ENCODE measurements at regions not wholly inside any gene's neighbourhood (a gene's known extent, or its start where the extent isn't known, plus 50 kb on each side); places are given as distances from the start of the nearest gene placed in this dataset.

- Histone ChIP-seq H3K4me2 (ENCODE audit: insufficient read depth, low read length) (no peak overlapping the region), H3K4me1 (ENCODE audit: insufficient read depth, low read length) (no peaks in the 10 kb centered on the region), H3K36me3 (ENCODE audit: insufficient read depth, low read length) (no peaks in the 10 kb centered on the region), H3K9ac (ENCODE audit: low read depth, low read length) (no peak overlapping the region), H3K27me3 (ENCODE audit: insufficient read depth, low read length, poor library complexity) (no peaks in the 10 kb centered on the region), H3K27ac (ENCODE audit: low read length) (no peak overlapping the region), H3K4me3 (ENCODE audit: low read depth in 1 of 2, low read length in 2 of 2) (no peak overlapping the region), H3K9me3 (ENCODE audit: insufficient read depth, low read length, severe bottlenecking) (no peaks in the 10 kb centered on the region), H3K79me2 (ENCODE audit: insufficient read depth, low read length) (no peaks in the 10 kb centered on the region), H4K20me1 (ENCODE audit: insufficient read depth, low read length) (no peaks in the 10 kb centered on the region), H2AFZ (ENCODE audit: low read depth, low read length) (no peak overlapping the region)
- ATAC-seq (ENCODE audit: insufficient read depth, low read depth) (no peak), DNase-seq (no peak)
- TF ChIP-seq EZH2 (IDR thresholded peaks at IDR 0.05; ENCODE audit: borderline replicate concordance, low read depth, low read length, severe bottlenecking): no peak
- TF ChIP-seq CTCF (IDR thresholded peaks at IDR 0.05; ENCODE audit: borderline replicate concordance, extremely low read depth, low read length, poor library complexity, severe bottlenecking): no peak
Measured at GRCh38 chr10:33669904-33670303, 335.4 kb upstream of the NRP1 start.

- Histone ChIP-seq H3K4me1 (ENCODE audit: insufficient read depth, low read length) (no peaks in the 10 kb centered on the region), H3K9ac (ENCODE audit: low read depth, low read length) (no peak overlapping the region), H3K4me3 (ENCODE audit: low read depth in 1 of 2, low read length in 2 of 2) (no peak overlapping the region), H3K4me2 (ENCODE audit: insufficient read depth, low read length) (no peak overlapping the region), H3K79me2 (ENCODE audit: insufficient read depth, low read length) (no peaks in the 10 kb centered on the region), H3K36me3 (ENCODE audit: insufficient read depth, low read length) (no peaks in the 10 kb centered on the region), H3K27ac (ENCODE audit: low read length) (no peak overlapping the region), H4K20me1 (ENCODE audit: insufficient read depth, low read length) (no peaks in the 10 kb centered on the region), H3K27me3 (ENCODE audit: insufficient read depth, low read length, poor library complexity) (no peaks in the 10 kb centered on the region), H2AFZ (ENCODE audit: low read depth, low read length) (no peak overlapping the region), H3K9me3 (ENCODE audit: insufficient read depth, low read length, severe bottlenecking) (no peaks in the 10 kb centered on the region)
- DNase-seq (no peak), ATAC-seq (ENCODE audit: insufficient read depth, low read depth) (no peak)
- no peak for TF ChIP-seq CTCF (IDR thresholded peaks at IDR 0.05; ENCODE audit: borderline replicate concordance, extremely low read depth, low read length, poor library complexity, severe bottlenecking)
- TF ChIP-seq EZH2 (IDR thresholded peaks at IDR 0.05; ENCODE audit: borderline replicate concordance, low read depth, low read length, severe bottlenecking): no peak
Measured at GRCh38 chr10:33666686-33667480, 332.4 kb upstream of the NRP1 start.

GRCh38 chr10:33665501-33665900 is 331.0 kb upstream of the NRP1 start:
- DNase-seq: no peak

More at GRCh38 chr10:33665501-33665900, 331.0 kb upstream of the NRP1 start:
- Histone ChIP-seq H3K27me3 (ENCODE audit: insufficient read depth, low read length, poor library complexity) (no peaks in the 10 kb centered on the region), H4K20me1 (ENCODE audit: insufficient read depth, low read length) (no peaks in the 10 kb centered on the region), H3K27ac (ENCODE audit: low read length) (no peak overlapping the region), H3K79me2 (ENCODE audit: insufficient read depth, low read length) (no peaks in the 10 kb centered on the region), H3K9me3 (ENCODE audit: insufficient read depth, low read length, severe bottlenecking) (no peaks in the 10 kb centered on the region), H2AFZ (ENCODE audit: low read depth, low read length) (no peak overlapping the region), H3K4me2 (ENCODE audit: insufficient read depth, low read length) (no peak overlapping the region), H3K36me3 (ENCODE audit: insufficient read depth, low read length) (no peaks in the 10 kb centered on the region), H3K4me3 (ENCODE audit: low read depth in 1 of 2, low read length in 2 of 2) (no peak overlapping the region), H3K9ac (ENCODE audit: low read depth, low read length) (no peak overlapping the region), H3K4me1 (ENCODE audit: insufficient read depth, low read length) (no peaks in the 10 kb centered on the region)
- no peak for TF ChIP-seq CTCF (IDR thresholded peaks at IDR 0.05; ENCODE audit: borderline replicate concordance, extremely low read depth, low read length, poor library complexity, severe bottlenecking)
- no peak for TF ChIP-seq EZH2 (IDR thresholded peaks at IDR 0.05; ENCODE audit: borderline replicate concordance, low read depth, low read length, severe bottlenecking)
- no peak for ATAC-seq (ENCODE audit: insufficient read depth, low read depth)
